Cardiac fibroblast (primary cell): ENCODE measurements at regions not wholly inside any gene's neighbourhood (a gene's known extent, or its start where the extent isn't known, plus 50 kb on each side); places are given as distances from the start of the nearest gene placed in this dataset.

Source experiments
- DNase-seq, 2 donors: peaks; one replicate each; pipeline versions ENCODE4 v3.0.0 to v3.0.0-alpha.2; 2010; ENCODE audit warnings: low read depth in 2 of 2
- H3K4me3 ChIP-seq, 2 donors: replicated peaks in 1 of 2; 1 replicate in 1 of 2; 2 replicates in 1 of 2; pipeline ENCODE4 v1.5.1; 2011; ENCODE audit warnings: low read depth in 2 of 2, low read length in 2 of 2, mild to moderate bottlenecking in 2 of 2, moderate library complexity in 1 of 2
- CTCF ChIP-seq: IDR thresholded peaks from one replicate; pipeline ENCODE4 v1.5.1; 2011; ENCODE audit warnings: low read depth, mild to moderate bottlenecking, low read length, inconsistent platforms

- no peak for TF ChIP-seq CTCF
- DNase-seq = no peak
- no peak overlapping the region for H3K4me3 ChIP-seq
These were observed 81.1 kb upstream of the SPRY4 start for GRCh38 chr5:142405814-142406395.

GRCh38 chr5:142405023-142405422 is 80.2 kb upstream of the SPRY4 start:
- H3K4me3 ChIP-seq = no peak overlapping the region
- TF ChIP-seq CTCF = no peak
- DNase-seq = no peak

GRCh38 chr5:142404046-142404477 is 79.2 kb upstream of the SPRY4 start:
- no peak for TF ChIP-seq CTCF
- peak; percentile 37 to 49 for DNase-seq

GRCh38 chr5:142403583-142403982 is 78.8 kb upstream of the SPRY4 start:
- no peak overlapping the region for H3K4me3 ChIP-seq
- no peak for TF ChIP-seq CTCF
- DNase-seq = no peak

More at GRCh38 chr5:142404046-142404477, 79.2 kb upstream of the SPRY4 start:
- H3K4me3 ChIP-seq = no peak overlapping the region

GRCh38 chr5:142402752-142403318 is 78.0 kb upstream of the SPRY4 start:
- no peak for DNase-seq
- no peak for TF ChIP-seq CTCF
- H3K4me3 ChIP-seq = no peak overlapping the region

GRCh38 chr5:142400415-142400814 is 75.6 kb upstream of the SPRY4 start:
- TF ChIP-seq CTCF = no peak
- H3K4me3 ChIP-seq = no peak overlapping the region
- no peak for DNase-seq

- H3K4me3 ChIP-seq = no peak overlapping the region
- no peak for TF ChIP-seq CTCF
- no peak for DNase-seq
These were observed 75.1 kb upstream of the SPRY4 start for GRCh38 chr5:142399891-142400290.
